Adrenal gland (tissue), 9 donors: ENCODE measurements at regions not wholly inside any gene's neighbourhood (a gene's known extent, or its start where the extent isn't known, plus 50 kb on each side); places are given as distances from the start of the nearest gene placed in this dataset.

Source experiments
- DNase-seq, 7 donors: peaks; one replicate each; pipeline ENCODE4 v3.0.0-alpha.2; 2019 to 2020
- H3K27ac ChIP-seq, 5 donors: fragments of 200-600 bp; sonication (generic) in 4 of 5; 1 replicate in 3 of 5; 2 replicates in 2 of 5; pipeline versions ENCODE4 v1.5.1 to v1.8.0; 2016 to 2020; ENCODE audit warnings: mild to moderate bottlenecking in 1 of 5
- H3K27me3 ChIP-seq: fragments of 200-600 bp; 2 replicates; pipeline ENCODE4 v1.8.0; 2021
- H3K36me3 ChIP-seq, 2 donors: fragments of 200-600 bp; replicated peaks in 1 of 2; 1 replicate in 1 of 2; 2 replicates in 1 of 2; pipeline versions ENCODE4 v1.5.1 to v1.8.0; 2018 to 2022
- H3K4me1 ChIP-seq, 2 donors: fragments of 200-600 bp; replicated peaks in 1 of 2; 1 replicate in 1 of 2; 2 replicates in 1 of 2; pipeline versions ENCODE4 v1.5.1 to v1.8.0; 2018 to 2021
- H3K4me3 ChIP-seq, 4 donors: fragments of 200-600 bp; sonication (generic) in 3 of 4; one replicate each; pipeline ENCODE4 v1.5.1; 2016 to 2018
- H3K9me3 ChIP-seq, 3 donors: fragments of 200-600 bp; sonication (generic) in 1 of 3; replicated peaks in 1 of 3; 1 replicate in 2 of 3; 2 replicates in 1 of 3; pipeline versions ENCODE4 v1.5.1 to v1.8.0; 2016 to 2021
- POLR2A ChIP-seq, 2 donors: fragments of 450-650 bp; IDR thresholded peaks; one replicate each; pipeline ENCODE4 v1.6.1; 2017; ENCODE audit warnings: antibody characterized with exemption in 2 of 2, mild to moderate bottlenecking in 2 of 2, moderate library complexity in 1 of 2
- WGBS, 4 donors: extraction: QIAGEN DNeasy Blood & Tissue Kit in 2 of 4; methylation state at CpG; one replicate each; pipeline versions ENCODE4 v1.1.5 to v1.1.7; 2013 to 2017; 5-methylcytosine and 5-hydroxymethylcytosine counted together
- intact Hi-C, 2 donors: fragments of 100-400 bp; cut with DNase I; formaldehyde crosslinking; loops; one replicate each; pipeline versions ENCODE4 v1.14.1 to v1.15.0; 2022 to 2023
- TF ChIP-seq, protein P1 (sequence below), 6 experiments: fragments of 450-650 bp in 4 of 6; fragments of 200-600 bp in 2 of 6; sonication (generic) in 1 of 6; IDR thresholded peaks; 1 replicate in 5 of 6; 2 replicates in 1 of 6; pipeline versions ENCODE4 v1.5.1 to v1.8.0; 2016 to 2021; ENCODE audit warnings: antibody characterized with exemption in 6 of 6, mild to moderate bottlenecking in 2 of 6, moderate library complexity in 1 of 6
- donor health status: healthy with polysubstance abuse.
- donor health status: Bipolar disorder and iron deficiency.
- donor health status: DM: yes; HTN: yes; CAD: no.
- donor health status: DM: no; HTN: no; CAD: no.
- donor health status: DM: no; HTN: no; CAD: no.

DNA sequence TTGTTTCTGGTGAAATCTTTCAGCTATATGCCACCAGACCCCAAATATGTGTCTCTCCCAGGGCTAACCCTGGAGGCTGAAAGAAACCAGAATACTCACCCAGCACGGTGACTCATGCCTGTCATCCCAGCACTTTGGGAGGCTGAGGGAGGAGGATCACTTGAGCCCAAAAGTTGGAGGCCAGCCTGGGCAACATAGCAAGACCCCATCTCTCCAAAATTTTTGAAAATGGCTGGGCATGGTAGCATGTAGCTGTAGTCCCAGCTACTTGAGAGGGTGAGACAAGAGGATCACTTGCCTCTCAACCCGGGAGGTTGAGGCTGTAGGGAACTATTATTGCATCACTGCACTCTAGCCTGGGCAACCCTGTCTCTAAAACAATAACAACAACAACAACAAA, 76.1 kb upstream of the UQCRFS1 start:
- TF ChIP-seq, protein P1, sequence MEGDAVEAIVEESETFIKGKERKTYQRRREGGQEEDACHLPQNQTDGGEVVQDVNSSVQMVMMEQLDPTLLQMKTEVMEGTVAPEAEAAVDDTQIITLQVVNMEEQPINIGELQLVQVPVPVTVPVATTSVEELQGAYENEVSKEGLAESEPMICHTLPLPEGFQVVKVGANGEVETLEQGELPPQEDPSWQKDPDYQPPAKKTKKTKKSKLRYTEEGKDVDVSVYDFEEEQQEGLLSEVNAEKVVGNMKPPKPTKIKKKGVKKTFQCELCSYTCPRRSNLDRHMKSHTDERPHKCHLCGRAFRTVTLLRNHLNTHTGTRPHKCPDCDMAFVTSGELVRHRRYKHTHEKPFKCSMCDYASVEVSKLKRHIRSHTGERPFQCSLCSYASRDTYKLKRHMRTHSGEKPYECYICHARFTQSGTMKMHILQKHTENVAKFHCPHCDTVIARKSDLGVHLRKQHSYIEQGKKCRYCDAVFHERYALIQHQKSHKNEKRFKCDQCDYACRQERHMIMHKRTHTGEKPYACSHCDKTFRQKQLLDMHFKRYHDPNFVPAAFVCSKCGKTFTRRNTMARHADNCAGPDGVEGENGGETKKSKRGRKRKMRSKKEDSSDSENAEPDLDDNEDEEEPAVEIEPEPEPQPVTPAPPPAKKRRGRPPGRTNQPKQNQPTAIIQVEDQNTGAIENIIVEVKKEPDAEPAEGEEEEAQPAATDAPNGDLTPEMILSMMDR (IDR thresholded peaks at IDR 0.05): no peak
- no peak for TF ChIP-seq POLR2A (IDR thresholded peaks at IDR 0.05)
- intact Hi-C loops: no loop called here

DNA sequence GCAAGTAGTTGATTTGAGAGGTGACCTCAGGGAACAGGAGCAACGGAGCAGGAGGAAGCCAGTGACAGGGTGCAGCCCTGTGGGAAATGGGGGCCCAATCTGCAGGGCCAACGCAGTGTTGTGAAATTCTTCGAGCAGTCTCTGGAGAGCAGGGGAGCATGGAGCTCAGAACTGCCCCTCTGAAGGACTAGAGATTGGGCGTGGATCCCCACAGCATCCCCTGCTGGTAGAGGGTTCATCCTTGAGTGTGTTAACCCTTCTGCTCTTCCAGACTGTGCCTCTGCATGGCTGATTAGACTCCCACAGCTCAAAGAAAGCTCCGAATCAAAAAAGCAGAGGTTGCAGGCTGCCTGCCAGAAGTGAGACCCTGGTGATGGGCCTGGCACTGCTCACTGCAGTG, 77.9 kb upstream of the UQCRFS1 start:
- H3K4me1 ChIP-seq: no peaks in the 10 kb centered on the region
- H3K36me3 ChIP-seq: no peaks in the 10 kb centered on the region
- 65 to 74% (median 70%) methylated on average over 3 to 5 of the region's 5 CpGs for WGBS, 4 donors
- no peaks in the 10 kb centered on the region for H3K27me3 ChIP-seq
- no peaks in the 10 kb centered on the region for H3K9me3 ChIP-seq
- DNase-seq: no peak
- no peak overlapping the region for H3K27ac ChIP-seq
- H3K4me3 ChIP-seq: no peak overlapping the region
- intact Hi-C loops: no loop called here
- TF ChIP-seq, protein P1 (IDR thresholded peaks at IDR 0.05): no peak
- no peak for TF ChIP-seq POLR2A (IDR thresholded peaks at IDR 0.05)

More for the DNA sequence above, 76.1 kb upstream of the UQCRFS1 start:
- H3K4me1 ChIP-seq: no peaks in the 10 kb centered on the region
- DNase-seq: no peak
- no peaks in the 10 kb centered on the region for H3K9me3 ChIP-seq
- H3K4me3 ChIP-seq: no peak overlapping the region
- no peaks in the 10 kb centered on the region for H3K27me3 ChIP-seq
- H3K36me3 ChIP-seq: no peaks in the 10 kb centered on the region
- H3K27ac ChIP-seq: no peak overlapping the region
- 81 to 93% (median 90%) methylated on average over 2 of the region's 2 CpGs for WGBS, 4 donors

DNA sequence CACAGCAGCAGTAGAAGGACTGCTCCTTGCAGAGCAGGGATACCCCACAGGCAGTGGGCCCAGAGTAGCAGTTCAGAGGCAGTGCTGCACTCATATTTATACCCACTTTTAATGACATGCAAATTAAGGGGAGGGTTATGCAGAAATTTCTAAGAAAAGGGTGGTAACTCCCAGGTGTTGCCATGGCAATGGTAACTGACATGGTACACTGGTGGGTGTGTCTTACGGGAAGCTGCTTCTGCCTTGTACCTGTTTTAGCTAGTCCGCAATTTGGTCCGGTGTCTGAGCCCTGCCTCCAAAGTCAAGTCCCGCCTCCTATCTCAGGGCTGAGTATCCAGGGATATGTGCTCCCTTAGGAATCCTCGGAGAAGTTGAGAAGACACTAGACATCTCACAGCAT, 79.2 kb upstream of the UQCRFS1 start:
- no peak overlapping the region for H3K4me3 ChIP-seq
- DNase-seq: no peak
- WGBS, 4 donors: 88 to 91% (median 90%) methylated on average over 1 to 5 of the region's 5 CpGs

DNA sequence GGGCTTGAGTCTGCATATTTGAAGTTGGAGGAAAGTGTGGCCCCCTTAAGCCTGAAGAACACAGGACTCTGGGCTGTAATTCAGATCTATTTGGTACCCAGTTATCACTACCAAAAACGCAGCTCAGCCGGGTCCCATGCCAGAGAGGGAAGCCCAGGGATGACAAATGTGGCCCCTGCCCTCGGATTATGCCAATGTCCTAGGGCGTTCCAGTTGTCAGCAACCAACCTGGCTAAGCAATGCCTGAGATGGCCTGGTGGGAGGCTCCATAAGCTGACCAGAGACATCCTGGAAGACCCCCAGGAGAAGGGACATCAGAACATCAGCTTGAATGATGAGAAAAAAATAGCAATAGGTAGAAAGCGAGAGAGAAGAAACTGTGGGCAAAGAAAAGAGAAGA, 79.6 kb upstream of the UQCRFS1 start:
- no peak for TF ChIP-seq POLR2A (IDR thresholded peaks at IDR 0.05)
- TF ChIP-seq, protein P1 (IDR thresholded peaks at IDR 0.05): no peak
- no peak for DNase-seq
- H3K4me3 ChIP-seq: no peak overlapping the region
- H3K4me1 ChIP-seq: no peaks in the 10 kb centered on the region
- H3K36me3 ChIP-seq: no peaks in the 10 kb centered on the region
- WGBS, 4 donors: 70 to 97% (median 84%) methylated on average over 3 to 5 of the region's 5 CpGs
- H3K27me3 ChIP-seq: no peaks in the 10 kb centered on the region
- no peaks in the 10 kb centered on the region for H3K9me3 ChIP-seq
- no peak overlapping the region for H3K27ac ChIP-seq
- intact Hi-C loops: no loop called here

More for the DNA sequence above, 79.2 kb upstream of the UQCRFS1 start:
- Histone ChIP-seq H3K27me3 (no peaks in the 10 kb centered on the region), H3K9me3 (no peaks in the 10 kb centered on the region), H3K36me3 (no peaks in the 10 kb centered on the region), H3K4me1 (no peaks in the 10 kb centered on the region), H3K27ac (no peak overlapping the region)
- TF ChIP-seq POLR2A (IDR thresholded peaks at IDR 0.05): no peak
- TF ChIP-seq, protein P1 (IDR thresholded peaks at IDR 0.05): no peak
- intact Hi-C loops: no loop called here
